HG03521 (cell line): ENCODE measurements at regions not wholly inside any gene's neighbourhood (a gene's known extent, or its start where the extent isn't known, plus 50 kb on each side); places are given as distances from the start of the nearest gene placed in this dataset.

Experiments
- ATAC-seq: cut with Tn5 transposase; IDR thresholded peaks from one replicate; pipeline ENCODE4 v1.9.1; 2021; ENCODE audit warnings: mild to moderate bottlenecking, moderate library complexity; ENCODE audit not compliant: unreplicated experiment

GRCh38 chr2:144593803-144594202 lies 73.9 kb upstream of the ZEB2 start:
- ATAC-seq = no peak

DNA sequence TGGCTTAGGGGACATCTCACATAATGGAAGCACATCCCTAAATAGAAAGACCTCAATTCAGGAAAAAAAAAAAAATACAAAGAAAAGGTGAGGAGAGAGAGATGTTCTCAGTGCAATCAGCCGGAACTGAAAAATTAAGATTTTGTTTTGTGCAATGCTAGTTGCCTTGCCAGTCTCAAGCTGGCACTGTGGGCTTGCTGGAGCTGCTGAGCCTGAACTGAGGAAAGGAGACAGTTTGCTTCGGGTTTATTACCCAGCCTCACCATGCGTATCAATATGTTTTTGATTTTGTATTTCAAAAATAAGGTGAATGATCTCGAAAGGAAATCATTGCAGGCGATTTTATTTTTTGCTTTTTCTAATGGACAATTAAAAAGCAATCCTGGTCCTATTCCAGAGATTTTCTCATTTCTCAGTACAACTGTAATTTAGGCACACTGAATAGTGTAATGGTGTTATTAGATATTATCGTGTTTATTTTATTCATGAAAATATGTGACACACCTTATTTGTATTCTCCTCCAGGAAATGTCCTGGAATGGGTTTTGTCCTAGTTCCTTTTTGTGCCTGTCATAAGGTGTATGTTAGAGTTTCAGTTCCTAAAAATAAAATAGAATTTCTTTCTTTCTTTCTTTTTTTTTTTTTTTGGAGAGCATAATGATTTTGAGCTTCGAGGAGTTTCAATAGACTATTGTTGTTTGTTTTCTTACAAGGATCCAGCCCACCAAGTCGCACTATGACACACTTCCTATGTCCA lies 72.8 kb upstream of the ZEB2 start:
- no peak for ATAC-seq

- no peak for ATAC-seq
Observed at GRCh38 chr2:144587306-144587705, 67.4 kb upstream of the ZEB2 start.

DNA sequence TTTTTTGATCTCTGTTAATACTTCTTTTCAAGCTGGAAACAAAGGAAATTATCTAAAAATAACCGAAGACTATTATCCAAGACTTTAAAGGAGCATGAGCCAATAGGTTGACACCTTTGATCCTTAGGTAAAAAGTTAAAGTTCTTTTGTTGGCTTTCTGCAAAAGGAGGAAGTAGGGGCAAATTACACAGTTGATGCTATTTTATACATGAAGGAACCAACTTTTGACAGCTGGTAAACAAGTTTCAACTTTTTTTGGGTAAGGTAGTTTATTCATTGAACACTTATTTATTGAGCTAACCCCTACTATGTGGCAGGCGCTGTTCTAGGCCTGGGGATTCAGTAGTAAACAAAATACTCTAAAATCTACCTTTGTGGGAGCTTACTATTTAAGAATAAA lies 66.6 kb upstream of the ZEB2 start:
- no peak for ATAC-seq

GRCh38 chr2:144583741-144584453 lies 64.0 kb upstream of the ZEB2 start:
- no peak for ATAC-seq

- ATAC-seq = no peak
Observed at GRCh38 chr2:144583381-144583729, 63.4 kb upstream of the ZEB2 start.

- ATAC-seq = no peak
Observed at GRCh38 chr2:144582651-144583380, 62.9 kb upstream of the ZEB2 start.

DNA sequence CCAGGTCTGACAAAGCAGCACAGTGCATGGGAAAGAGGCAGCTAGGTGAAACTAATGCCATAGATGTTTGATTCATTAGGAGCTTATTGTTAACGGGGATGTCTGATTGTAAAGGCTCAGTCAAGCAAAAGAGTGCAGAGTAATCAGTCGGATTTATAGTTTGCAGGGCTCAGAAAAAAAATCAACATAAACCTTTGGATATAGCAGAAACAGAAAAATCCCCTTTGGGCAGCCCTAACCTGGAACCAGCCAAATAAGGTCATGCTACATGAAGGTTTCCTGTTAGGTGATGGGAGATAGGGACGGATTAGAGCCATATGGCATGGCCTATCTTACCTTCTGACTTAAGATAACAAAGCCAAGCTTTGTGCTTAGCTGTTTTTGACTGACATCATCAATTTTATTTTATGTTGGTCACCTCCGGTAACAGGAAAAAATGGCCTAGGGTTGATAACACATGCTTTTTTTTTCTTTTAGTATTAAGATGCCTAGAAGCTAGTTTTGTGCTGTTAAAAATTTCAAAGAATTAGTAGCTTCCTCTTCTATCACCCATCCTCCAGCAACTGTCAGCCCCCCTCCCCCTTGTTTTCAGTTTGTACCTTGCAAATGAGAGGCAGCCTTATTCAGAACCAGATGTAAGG lies 60.7 kb upstream of the ZEB2 start:
- ATAC-seq = no peak

DNA sequence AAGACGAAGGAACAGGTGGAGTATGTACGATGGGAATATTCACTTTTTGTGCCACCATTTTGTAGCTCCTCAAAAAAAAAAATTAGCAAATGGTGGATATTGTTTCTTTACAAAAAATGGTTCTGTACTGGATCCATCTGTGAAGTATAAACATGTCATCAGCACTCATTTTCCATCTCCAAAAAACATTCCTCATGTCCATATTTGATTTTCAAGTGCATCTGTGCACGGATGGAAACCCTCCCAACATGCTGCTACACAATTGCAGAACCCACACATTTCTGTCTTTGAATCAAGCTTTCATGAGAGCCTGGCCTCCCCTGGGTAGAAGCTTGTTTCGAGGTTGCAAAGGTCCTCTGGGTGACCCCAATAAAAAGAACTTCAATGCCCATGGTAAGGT lies 59.6 kb upstream of the ZEB2 start:
- ATAC-seq = no peak

DNA sequence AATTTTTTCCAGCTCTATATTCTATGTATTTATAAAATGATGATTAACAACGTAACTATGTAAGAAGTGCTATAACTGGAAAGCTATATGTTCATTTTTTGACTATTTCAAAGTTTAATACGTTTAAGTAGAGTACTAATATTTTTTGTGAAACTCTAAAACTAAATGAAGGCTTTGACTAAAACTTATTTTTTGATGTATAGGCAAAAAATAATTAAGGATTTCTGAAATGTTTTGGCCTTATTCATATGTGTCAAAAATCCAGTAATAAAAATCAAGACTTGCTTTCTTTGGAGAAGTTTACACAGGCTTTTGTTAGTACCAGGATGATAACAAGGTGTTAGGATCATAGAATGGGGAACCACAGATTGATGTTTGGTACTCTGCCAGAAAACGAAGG lies 58.2 kb upstream of the ZEB2 start:
- no peak for ATAC-seq

- ATAC-seq = peak; percentile 65
Observed at GRCh38 chr2:144572977-144573376, 53.1 kb upstream of the ZEB2 start.

DNA sequence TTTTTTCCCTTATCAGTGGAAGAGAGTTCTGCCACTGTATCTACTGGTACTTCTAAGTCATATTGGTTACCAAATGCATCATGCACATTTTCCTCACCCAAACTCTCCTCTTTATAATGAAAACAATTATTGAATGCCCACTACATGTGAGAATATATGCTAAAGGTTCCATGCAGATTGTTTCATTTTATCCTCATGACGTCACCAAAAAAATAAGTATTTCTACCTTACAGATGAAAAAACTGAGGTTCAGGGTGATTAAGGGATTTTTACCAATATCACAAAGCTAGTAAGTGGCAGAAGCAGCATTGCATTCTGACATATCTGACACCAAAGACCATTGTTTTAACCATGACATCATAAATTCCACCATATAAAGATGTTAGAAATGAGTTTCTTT lies 51.9 kb upstream of the ZEB2 start:
- ATAC-seq = no peak

- no peak for ATAC-seq
Observed at GRCh38 chr2:144570566-144570965, 50.6 kb upstream of the ZEB2 start.
